SK-MEL-5 (cell line): ENCODE measurements at regions not wholly inside any gene's neighbourhood (a gene's known extent, or its start where the extent isn't known, plus 50 kb on each side); places are given as distances from the start of the nearest gene placed in this dataset.
"Not testable (repeated sequence)": the region's sequence is repeated elsewhere in the genome, so short reads cannot be mapped to it uniquely, and the experiment has no call there.

ENCODE experiments used
- DNase-seq: peaks from one replicate; pipeline ENCODE4 v3.0.0-alpha.2; 2016; ENCODE audit warnings: low read depth, low spot score
- in situ Hi-C: cut with HindIII; loops from 2 replicates; pipeline ENCODE4 v1.10.0; 2016; ENCODE audit warnings: low sequenced_read_pairs, high pct_unique_total_duplicates, low pct_unique_long_range_greater_than_20kb

DNA sequence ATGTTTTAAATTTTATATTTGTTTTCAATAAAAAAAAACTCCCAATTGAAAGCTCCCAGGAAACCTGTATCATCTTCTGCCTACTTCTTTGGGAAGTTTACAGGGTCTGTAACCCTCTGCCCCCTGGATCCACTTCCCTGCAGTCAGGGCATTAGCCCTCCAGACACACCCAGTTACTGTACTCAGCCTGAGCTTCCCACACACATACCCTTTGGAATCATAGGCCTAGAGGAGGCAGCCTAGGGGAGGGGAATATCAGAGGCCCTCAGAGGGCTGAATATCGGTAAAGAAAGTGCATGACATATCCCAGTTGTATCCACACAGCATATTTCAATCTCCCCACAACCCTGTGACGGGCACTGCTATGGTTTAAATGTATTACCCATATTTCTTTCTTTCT lies 56.2 kb upstream of the TFPI start:
- in situ Hi-C loops, DNase-seq: not testable (repeated sequence)

DNA sequence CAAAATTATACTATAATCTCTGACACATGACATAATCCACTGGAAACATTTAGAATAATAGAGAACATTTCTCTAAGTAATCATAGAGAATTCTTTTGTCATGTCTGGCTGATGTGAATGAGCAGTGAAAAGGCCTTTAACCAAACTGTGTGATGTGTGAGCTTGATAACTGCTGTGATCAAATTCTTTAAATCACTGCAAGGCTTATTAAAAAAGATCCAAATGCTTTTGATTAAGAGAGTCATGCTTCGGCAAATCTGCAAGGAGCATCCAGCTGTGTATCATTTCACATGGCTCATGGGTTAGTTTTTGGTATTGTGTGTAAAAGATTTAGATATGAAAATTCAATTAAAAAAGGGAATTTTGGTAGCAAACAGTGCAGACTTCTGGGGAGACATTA lies 58.6 kb upstream of the TFPI start:
- no peak for DNase-seq
- in situ Hi-C loops: no loop called here

DNA sequence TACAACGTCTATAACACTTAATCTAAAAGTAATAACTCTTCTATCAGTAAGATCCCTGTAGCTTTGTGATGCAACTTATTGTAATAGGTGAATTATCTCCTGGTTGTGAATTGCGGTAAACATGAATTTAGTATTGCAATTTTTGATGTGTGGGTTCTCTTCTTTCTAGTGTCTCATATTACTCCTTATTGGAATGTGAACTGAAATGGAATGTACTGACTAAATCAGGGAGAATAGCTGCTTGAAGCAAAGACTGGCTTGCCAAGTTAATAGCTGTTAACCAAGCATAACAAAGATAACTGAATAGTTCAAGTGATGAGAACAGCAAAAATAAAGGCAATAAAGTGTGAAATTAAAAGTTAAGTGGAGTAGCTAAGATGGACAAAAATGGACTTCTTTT lies 60.5 kb upstream of the TFPI start:
- in situ Hi-C loops: no loop called here
- no peak for DNase-seq

DNA sequence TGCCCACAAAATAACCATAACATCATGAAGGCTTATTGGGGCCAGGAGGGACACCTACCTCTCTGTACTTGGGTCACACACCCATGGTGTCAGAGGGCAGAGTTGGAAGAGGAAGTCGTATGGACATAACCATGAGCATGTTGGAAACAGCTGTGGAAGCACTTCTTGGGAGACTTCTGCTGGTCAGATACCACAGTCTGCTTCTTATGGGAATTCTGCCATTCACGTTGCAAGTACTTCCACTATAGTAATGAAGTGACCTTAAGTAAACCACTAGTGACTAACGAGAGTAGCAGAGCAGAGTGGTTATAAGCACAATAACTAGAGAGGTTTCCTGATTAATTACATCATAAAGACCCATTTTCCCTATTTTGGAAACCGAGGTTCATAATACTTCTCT lies 61.1 kb upstream of the TFPI start:
- no peak for DNase-seq
- in situ Hi-C loops: no loop called here

DNA sequence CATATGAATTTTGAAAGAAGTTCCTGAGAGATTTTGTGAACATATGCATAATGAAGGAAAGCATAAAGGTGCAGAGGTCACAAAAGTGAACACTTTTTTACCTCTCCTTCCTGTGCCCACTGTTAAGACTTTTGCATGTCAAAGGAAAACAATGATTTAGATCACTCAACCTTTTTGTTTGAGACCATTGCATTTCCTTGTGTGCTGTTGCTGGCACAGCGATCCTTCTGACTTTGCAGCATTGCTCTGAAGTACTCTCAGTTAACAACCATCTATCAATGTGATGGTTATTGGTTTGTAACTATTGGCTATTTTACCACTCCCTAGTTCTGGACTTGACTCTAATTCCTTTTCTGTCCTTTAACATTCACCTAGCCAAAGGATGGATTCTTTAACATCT lies 61.7 kb upstream of the TFPI start:
- DNase-seq: no peak
- in situ Hi-C loops: no loop called here

DNA sequence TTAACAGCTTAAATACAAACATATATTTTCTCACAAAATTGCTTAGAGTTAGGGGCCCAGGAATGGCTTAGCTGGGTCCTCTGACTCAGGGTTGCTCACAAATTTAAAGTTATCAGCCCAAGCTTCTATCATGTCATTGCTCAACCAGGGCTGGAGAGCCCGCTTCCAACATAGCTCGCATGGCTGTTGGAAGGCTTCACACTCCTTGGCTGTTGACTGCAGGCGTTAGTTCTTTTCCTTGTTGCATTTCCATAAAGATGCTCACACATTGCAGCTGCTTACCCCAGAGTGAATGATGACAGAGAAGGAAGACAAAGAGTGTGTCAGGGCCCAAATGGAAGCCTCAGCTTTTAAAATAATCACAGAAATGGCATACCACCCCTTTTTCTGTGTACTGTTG lies 62.9 kb upstream of the TFPI start:
- in situ Hi-C loops: no loop called here
- DNase-seq: no peak

DNA sequence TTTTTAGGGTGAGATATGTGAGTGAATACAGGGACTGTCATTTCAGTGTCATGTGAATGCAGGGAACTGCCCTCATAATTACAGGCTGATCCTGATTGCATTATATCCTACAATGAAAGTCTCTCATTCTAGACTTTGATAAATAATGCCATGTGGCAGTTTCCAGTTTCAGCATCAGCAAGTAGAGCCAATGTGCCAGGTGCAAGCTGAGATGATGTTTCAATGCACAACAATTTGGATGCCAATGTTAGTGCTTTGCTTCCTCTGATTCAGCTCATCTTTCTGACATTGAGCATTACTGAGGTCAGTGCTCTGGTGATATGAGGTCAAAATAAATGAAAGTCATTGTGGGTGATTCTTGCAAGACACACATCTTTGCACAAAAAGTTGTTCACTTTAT lies 63.7 kb upstream of the TFPI start:
- no peak for DNase-seq
- in situ Hi-C loops: no loop called here

DNA sequence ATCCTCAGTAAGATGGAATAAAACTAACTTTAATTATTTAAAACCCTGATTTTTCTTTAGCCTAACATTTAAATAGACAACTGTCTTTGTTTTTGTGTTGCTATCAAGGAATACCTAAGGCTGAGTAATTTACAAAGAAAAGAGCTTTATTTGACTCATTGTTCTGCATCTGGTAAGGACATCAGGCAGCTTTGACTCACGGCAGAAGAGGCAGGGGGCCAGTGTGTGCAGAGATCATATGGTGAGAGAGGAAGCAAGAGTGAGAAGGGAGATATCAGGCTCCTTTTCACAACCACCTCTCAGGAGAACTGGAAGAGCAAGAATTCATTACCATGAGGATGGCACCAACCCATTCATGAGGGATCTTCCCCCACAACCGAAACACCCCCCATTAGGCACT lies 64.6 kb upstream of the TFPI start:
- in situ Hi-C loops: no loop called here
- DNase-seq: no peak

DNA sequence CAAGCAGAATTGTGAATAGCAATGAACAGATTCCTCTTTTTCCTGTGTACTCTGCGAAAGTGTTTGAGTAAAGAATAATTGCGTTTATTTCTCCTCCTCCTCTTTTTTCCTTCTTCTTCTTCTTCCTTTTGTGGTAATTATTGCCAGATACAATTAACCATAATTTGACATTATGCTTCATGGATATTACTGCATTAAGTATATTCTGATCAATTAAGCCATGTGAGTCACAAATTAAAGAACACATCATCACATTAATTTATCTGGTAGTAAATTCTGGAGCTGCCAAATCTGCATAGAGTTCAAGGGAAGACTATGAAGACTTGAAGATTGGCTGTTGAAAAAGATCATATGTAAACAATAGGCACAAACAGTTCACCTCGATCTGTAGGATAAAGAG lies 72.9 kb upstream of the TFPI start:
- no peak for DNase-seq
- in situ Hi-C loops: no loop called here

DNA sequence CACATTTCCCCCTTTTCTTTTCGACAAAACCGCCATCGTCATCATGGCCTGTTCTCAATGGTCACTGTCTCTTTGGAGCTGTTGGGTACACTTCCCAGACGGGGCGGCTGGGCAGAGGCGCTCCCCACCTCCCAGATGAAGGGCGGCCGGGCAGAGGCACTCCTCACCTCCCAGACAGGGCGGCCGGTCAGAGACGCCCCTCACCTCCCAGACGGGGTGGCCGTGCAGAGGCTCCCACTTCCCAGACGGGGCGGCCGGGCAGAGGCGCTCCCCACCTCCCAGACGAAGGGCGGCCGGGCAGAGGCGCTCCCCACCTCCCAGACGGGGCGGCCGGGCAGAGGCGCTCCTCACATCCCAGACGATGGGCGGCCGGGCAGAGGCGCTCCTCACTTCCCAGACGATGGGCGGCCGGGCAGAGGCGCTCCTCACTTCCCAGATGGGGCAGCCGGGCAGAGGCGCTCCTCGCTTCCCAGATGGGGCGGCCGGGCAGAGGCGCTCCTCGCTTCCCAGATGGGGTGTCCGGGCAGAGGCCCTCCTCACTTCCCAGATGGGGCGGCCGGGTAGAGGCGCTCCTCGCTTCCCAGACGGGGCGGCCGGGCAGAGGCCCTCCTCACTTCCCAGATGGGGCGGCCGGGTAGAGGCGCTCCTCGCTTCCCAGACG lies 82.6 kb upstream of the TFPI start:
- in situ Hi-C loops, DNase-seq: not testable (repeated sequence)

DNA sequence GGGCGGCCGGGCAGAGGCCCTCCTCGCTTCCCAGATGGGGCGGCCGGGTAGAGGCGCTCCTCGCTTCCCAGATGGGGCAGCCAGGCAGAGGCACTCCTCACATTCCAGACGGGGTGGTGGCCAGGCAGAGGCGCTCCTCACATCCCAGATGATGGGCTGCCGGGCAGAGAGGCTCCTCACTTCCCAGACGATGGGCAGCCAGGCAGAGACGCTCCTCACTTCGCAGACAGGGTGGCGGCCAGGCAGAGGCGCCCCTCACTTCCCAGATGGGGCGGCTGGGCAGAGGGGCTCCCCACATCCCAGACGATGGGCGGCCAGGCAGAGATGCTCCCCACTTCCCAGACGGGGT lies 83.1 kb upstream of the TFPI start:
- in situ Hi-C loops, DNase-seq: not testable (repeated sequence)

DNA sequence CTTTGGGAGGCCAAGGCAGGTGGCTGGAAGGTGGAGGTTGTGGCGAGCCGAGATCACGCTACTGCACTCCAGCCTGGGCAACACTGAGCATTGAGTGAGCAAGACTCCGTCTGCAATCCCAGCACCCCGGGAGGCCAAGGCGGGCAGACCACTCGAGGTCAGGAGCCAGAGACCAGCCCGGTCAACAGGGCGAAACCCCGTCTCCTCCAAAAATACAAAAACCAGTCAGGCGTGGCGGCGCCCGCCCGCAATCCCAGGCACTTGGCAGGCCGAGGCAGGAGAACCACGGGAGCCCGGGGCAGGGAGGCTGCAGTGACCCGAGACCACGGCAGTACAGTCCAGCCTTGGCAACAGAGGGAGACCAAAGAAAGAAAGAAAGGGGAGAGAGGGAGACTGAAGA lies 83.5 kb upstream of the TFPI start:
- DNase-seq, in situ Hi-C loops: not testable (repeated sequence)

DNA sequence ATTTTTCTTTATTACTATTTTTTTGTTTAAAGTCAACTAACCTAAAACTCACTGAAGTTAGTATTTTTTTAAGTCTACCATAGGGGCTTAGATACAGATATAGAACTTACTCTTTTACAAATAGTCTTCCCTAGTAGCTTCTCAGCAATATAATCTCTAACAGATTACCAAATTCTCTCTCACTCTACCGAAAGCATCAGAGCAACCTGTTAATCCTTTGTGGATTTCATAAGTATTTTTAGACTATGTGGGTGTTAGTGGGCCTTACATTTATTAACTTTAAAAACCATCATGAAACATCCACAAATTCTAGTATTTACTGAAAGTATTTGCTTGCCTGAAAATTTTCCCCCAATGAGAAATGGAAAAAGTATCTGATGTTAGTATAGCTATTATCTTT lies 84.6 kb upstream of the TFPI start:
- in situ Hi-C loops: no loop called here
- DNase-seq: no peak

DNA sequence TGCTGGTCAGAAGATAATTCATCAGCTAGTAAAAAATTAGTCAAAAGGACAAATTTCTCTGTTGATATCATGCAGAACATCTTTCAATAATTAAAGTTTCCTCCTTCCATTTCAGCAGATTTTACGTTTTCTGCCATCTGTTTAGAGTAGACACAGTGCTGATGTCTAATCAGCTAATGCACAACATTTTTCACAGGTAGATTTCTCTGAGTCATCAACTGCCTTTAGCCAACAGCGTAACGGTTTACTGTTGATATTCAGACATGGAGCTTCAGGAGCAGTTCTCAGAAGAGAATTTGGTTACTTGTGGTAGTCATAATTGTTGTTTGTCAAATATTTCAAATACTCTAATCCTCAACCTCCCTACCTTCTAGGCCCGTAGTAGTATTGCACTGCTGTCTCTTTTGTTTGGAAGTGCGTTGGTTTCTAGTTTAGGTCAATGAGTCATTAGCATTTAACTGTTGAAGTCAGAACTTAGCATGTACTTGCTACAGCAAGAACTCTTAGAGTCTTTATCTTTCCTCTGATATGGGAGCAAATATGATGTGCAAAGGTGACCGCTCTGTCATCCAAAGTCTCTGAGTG lies 86.8 kb upstream of the TFPI start:
- no peak for DNase-seq
- in situ Hi-C loops: no loop called here

DNA sequence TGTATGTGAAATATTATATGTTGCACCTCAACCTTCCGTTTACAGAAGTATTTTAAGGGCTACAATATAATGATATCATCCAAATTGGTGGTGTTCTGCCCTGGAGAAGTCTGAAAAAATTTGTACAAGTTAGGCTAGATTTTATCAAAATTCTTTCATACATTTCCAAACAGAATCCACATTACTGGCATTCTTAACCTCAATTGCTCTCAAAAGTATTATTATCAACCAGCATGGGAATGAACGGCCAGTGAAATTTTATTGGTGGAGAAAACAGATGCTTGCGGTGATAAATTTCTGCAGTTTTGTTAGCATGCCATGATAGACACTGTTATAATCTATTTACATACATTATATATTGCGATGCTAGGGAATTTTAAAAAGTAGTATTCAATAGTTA lies 88.3 kb upstream of the TFPI start:
- in situ Hi-C loops: no loop called here
- no peak for DNase-seq

DNA sequence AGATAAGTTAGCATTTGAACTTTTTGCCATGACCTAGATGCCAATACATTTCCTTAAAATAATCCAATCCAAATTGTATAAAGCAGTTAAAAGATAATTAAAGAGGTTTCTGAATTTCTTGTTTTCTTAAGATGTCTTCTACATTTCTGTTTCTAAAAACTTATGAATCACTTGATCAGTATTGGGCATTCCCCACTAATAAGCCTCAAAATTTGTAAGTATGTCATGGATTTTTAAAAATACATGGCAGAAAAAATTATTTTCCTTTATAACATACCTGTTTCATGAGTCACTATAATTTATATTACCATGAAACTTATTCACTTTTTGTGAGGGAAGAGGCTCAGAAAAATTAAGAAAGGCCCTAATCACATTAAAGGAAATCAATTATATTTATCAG lies 90.3 kb upstream of the TFPI start:
- DNase-seq: no peak
- in situ Hi-C loops: no loop called here

DNA sequence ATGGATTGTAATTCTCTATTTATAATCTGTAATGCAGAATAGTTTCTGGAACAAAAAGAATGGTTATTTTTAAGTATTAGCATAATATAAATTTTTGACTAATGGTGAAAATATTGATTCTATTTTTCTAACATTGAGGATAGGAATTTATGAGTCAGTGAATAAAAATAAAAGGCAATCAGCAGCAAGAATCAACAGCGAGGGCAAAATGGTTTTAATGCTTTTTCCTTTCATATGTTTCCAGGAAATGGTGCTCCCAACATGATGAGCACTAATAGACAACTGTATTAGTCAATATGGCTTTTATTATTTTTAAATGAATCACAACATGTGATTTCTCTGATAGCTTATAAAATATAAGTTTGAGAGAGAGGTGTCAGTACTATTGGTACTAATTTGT lies 90.7 kb upstream of the TFPI start:
- no peak for DNase-seq
- in situ Hi-C loops: no loop called here

DNA sequence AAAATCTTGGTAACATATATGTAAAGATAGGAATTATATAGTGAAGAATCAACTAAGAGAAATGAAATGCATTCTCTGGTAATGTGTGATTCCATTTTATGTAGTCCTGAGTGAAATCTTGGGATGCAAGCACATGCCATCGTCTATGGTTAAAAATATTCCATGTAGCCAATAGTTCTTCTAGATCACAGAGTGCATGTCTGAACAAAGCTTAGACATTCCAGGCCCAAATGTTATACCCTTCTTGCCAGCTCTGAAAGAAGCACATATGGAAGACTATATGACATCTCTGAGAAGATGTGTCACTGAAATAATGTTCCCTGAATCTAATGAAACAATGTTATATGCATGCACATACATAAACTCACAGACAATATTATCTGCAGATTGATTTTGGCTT lies 92.3 kb upstream of the TFPI start:
- in situ Hi-C loops: no loop called here
- no peak for DNase-seq

DNA sequence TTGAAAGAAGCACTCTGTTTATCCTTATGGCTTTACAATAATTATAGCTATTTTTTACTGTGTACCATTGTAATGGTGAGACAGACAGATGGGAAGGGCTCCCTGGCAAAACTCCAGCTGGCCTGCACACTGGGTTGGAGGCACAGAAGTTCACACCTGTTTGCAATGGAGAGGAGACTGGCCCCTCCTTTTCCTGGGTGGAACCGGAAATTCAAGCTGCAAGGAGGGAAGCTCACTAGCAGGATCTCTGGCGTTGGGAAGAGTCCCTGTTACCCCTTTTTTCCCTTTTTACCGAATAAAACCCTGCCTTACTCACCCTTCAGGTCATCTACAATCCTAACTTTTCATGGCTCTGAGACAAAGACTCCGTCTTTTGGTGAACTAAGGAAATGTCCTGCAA lies 100.3 kb upstream of the TFPI start:
- DNase-seq: no peak
- in situ Hi-C loops: no loop called here

DNA sequence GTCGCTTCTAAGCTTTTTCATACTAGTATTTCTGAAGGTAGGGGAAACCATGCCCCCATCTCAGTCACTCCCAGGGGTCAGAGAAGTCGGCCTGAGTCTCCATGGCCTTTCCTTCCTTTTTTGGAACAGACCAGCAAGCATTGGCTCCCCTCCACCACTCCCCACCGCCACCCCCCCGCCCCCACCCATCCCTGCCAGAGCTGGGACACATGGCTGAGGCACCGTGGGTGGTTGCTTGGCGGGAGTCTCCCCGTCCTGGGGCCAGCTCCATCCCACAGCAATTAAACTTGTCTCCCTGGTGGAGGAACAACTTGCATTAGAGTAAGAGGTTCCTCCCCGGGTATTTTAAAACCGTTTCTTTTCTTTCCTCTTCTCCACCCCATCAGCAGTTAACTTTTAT lies 100.8 kb upstream of the TFPI start:
- DNase-seq: no peak
- in situ Hi-C loops: no loop called here
